ENCODE measurements at regions not wholly inside any gene's neighbourhood (a gene's known extent, or its start where the extent isn't known, plus 50 kb on each side); places are given as distances from the start of the nearest gene placed in this dataset.

DNA sequence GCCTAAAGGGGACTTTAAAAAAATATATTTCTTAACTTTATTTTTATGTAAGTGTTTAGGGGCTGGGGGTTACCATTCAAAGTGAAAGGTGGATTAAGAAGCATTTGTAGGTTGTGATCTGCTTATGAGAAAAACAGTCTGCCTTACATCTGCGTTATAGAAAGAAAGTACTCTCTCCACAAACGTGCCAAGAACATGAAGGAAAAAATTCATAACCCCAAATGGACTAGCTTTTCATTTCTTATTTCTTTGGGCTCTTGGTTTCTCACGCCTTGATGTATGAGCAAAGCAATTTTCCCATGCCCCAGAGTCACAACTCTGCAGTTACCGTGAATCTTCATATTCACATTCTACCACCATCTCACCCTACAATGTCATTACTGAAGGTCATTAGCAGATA lies 1165.1 kb upstream of the ADGRL4 start:
- WGBS, 2 donors, result 83 to 86% methylated on average over 4 of the region's 4 CpGs
- TF ChIP-seq, protein P1, sequence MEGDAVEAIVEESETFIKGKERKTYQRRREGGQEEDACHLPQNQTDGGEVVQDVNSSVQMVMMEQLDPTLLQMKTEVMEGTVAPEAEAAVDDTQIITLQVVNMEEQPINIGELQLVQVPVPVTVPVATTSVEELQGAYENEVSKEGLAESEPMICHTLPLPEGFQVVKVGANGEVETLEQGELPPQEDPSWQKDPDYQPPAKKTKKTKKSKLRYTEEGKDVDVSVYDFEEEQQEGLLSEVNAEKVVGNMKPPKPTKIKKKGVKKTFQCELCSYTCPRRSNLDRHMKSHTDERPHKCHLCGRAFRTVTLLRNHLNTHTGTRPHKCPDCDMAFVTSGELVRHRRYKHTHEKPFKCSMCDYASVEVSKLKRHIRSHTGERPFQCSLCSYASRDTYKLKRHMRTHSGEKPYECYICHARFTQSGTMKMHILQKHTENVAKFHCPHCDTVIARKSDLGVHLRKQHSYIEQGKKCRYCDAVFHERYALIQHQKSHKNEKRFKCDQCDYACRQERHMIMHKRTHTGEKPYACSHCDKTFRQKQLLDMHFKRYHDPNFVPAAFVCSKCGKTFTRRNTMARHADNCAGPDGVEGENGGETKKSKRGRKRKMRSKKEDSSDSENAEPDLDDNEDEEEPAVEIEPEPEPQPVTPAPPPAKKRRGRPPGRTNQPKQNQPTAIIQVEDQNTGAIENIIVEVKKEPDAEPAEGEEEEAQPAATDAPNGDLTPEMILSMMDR (IDR thresholded peaks at IDR 0.05; ENCODE audit: control extremely low read depth, extremely low read depth), result no peak

DNA sequence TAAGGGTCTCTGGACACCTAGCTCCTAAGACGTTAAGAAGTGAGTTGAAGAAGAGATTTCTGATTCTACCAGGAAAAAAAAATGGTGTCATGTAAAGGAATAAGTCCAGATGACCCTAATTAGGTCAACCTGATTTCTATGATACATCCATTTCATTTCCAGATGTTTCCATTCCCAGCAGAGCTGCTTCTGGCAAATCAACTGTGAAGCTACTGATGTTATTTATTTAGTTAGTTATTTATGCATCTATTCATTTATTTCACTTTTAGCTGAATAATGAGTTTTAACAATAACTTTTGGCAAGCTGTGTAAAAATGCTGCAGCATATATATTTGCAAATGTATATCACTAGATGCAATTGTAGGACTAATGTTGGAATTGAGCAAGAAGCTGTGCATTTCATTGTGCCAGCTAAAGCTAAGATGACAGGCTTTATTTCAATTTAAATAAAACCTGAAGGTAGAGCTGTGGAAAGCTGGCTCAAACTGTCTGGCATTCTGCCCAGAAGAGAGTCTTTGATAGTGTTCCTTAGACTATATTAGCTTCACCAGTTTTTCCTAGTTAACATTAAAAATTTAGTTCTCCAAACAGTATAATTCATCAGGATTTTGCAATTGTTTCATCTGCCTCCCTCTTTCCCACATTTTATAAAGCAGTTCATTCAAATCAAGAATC lies 1164.4 kb upstream of the ADGRL4 start:
- no peak overlapping the region for H3K9ac ChIP-seq (ENCODE audit: insufficient read depth in 1 of 2, low read length in 2 of 2)
- DNase-seq, result peak; percentile 41 to 90 (median 87)
- no peak overlapping the region for H3K4me3 ChIP-seq
- H3K27ac ChIP-seq (ENCODE audit: low read depth in 1 of 2, low read length in 1 of 2), result no peak overlapping the region
- H3K36me3 ChIP-seq (ENCODE audit: control insufficient read depth in 4 of 4, insufficient read depth in 4 of 4, low read length in 4 of 4), result no peaks in the 10 kb centered on the region
- no peaks in the 10 kb centered on the region for H3K9me3 ChIP-seq (ENCODE audit: control insufficient read depth in 4 of 4, insufficient read depth in 3 of 4, low read length in 3 of 4)
- H3K4me1 ChIP-seq (ENCODE audit: control insufficient read depth in 5 of 5, insufficient read depth in 5 of 5, low read length in 5 of 5), result no peaks in the 10 kb centered on the region
- TF ChIP-seq, protein P1 (IDR thresholded peaks at IDR 0.05; ENCODE audit: control extremely low read depth, extremely low read depth), result no peak
- no peaks in the 10 kb centered on the region for H3K27me3 ChIP-seq (ENCODE audit: control insufficient read depth in 3 of 3, insufficient read depth in 3 of 3, low read length in 2 of 3)
- WGBS, 2 donors, result 37 to 73% methylated on average over 1 of the region's 1 CpG
- no peak for ATAC-seq (ENCODE audit: insufficient read depth, low FRiP score)

More for the DNA sequence above, 1165.1 kb upstream of the ADGRL4 start:
- Histone ChIP-seq H3K27me3 (ENCODE audit: control insufficient read depth in 3 of 3, insufficient read depth in 3 of 3, low read length in 2 of 3) (no peaks in the 10 kb centered on the region), H3K9me3 (ENCODE audit: control insufficient read depth in 4 of 4, insufficient read depth in 3 of 4, low read length in 3 of 4) (no peaks in the 10 kb centered on the region), H3K4me3 (no peak overlapping the region), H3K9ac (ENCODE audit: insufficient read depth in 1 of 2, low read length in 2 of 2) (no peak overlapping the region), H3K27ac (ENCODE audit: low read depth in 1 of 2, low read length in 1 of 2) (no peak overlapping the region), H3K4me1 (ENCODE audit: control insufficient read depth in 5 of 5, insufficient read depth in 5 of 5, low read length in 5 of 5) (no peaks in the 10 kb centered on the region), H3K36me3 (ENCODE audit: control insufficient read depth in 4 of 4, insufficient read depth in 4 of 4, low read length in 4 of 4) (no peaks in the 10 kb centered on the region)
- DNase-seq, result no peak
- ATAC-seq (ENCODE audit: insufficient read depth, low FRiP score), result no peak

DNA sequence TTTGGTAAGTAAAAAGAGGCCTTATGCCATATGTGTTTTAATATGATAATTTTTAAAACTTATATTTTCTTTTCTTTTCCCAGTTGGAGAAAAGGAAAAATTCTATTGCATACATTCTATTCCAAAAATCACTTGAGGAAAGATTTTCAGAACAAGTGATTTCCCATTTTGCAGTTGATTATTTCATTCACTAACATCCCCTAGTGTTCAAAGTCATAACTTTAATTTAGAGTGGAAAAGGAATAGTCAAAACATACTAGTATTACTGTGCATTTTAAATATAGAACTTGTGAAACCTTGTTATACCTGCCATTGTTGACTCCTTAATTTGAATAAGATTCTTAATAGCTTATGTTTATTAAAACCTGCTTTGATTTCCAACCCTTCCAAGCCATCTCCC lies 1157.6 kb upstream of the ADGRL4 start:
- no peak for ATAC-seq (ENCODE audit: insufficient read depth, low FRiP score)
- TF ChIP-seq, protein P1 (IDR thresholded peaks at IDR 0.05; ENCODE audit: control extremely low read depth, extremely low read depth), result no peak
- Histone ChIP-seq H3K9me3 (ENCODE audit: control insufficient read depth in 4 of 4, insufficient read depth in 3 of 4, low read length in 3 of 4) (no peaks in the 10 kb centered on the region), H3K36me3 (ENCODE audit: control insufficient read depth in 4 of 4, insufficient read depth in 4 of 4, low read length in 4 of 4) (no peaks in the 10 kb centered on the region), H3K27ac (ENCODE audit: low read depth in 1 of 2, low read length in 1 of 2) (no peak overlapping the region), H3K4me1 (ENCODE audit: control insufficient read depth in 5 of 5, insufficient read depth in 5 of 5, low read length in 5 of 5) (no peaks in the 10 kb centered on the region), H3K9ac (ENCODE audit: insufficient read depth in 1 of 2, low read length in 2 of 2) (no peak overlapping the region), H3K4me3 (no peak overlapping the region), H3K27me3 (ENCODE audit: control insufficient read depth in 3 of 3, insufficient read depth in 3 of 3, low read length in 2 of 3) (no peaks in the 10 kb centered on the region)
- no peak for DNase-seq

- Histone ChIP-seq H3K27ac (ENCODE audit: low read depth in 1 of 2, low read length in 1 of 2) (no peak overlapping the region), H3K4me3 (no peak overlapping the region), H3K27me3 (ENCODE audit: control insufficient read depth in 3 of 3, insufficient read depth in 3 of 3, low read length in 2 of 3) (no peaks in the 10 kb centered on the region), H3K4me1 (ENCODE audit: control insufficient read depth in 5 of 5, insufficient read depth in 5 of 5, low read length in 5 of 5) (no peaks in the 10 kb centered on the region), H3K9me3 (ENCODE audit: control insufficient read depth in 4 of 4, insufficient read depth in 3 of 4, low read length in 3 of 4) (no peaks in the 10 kb centered on the region), H3K9ac (ENCODE audit: insufficient read depth in 1 of 2, low read length in 2 of 2) (no peak overlapping the region), H3K36me3 (ENCODE audit: control insufficient read depth in 4 of 4, insufficient read depth in 4 of 4, low read length in 4 of 4) (no peaks in the 10 kb centered on the region)
- 94 to 95% methylated on average over 6 of the region's 6 CpGs for WGBS, 2 donors
- no peak for ATAC-seq (ENCODE audit: insufficient read depth, low FRiP score)
- TF ChIP-seq, protein P1 (IDR thresholded peaks at IDR 0.05; ENCODE audit: control extremely low read depth, extremely low read depth), result no peak
- DNase-seq, result no peak
Measured at GRCh38 chr1:80163686-80164085, 1157.2 kb upstream of the ADGRL4 start.

Measured in lung (tissue), 11 donors.